ENCODE measurements at regions not wholly inside any gene's neighbourhood (a gene's known extent, or its start where the extent isn't known, plus 50 kb on each side); places are given as distances from the start of the nearest gene placed in this dataset.
"Not testable (repeated sequence)": the region's sequence is repeated elsewhere in the genome, so short reads cannot be mapped to it uniquely, and the experiment has no call there.

GRCh38 chr10:5268743-5269142, 72.1 kb downstream of the AKR1C4 start:
- DNase-seq, result no peak

GRCh38 chr10:5269791-5270190, 73.2 kb downstream of the AKR1C4 start:
- no peak for DNase-seq

- no peak for DNase-seq
Measured at GRCh38 chr10:5271526-5271925, 74.9 kb downstream of the AKR1C4 start.

- no peak for DNase-seq
Measured at GRCh38 chr10:5272065-5272803, 75.6 kb downstream of the AKR1C4 start.

GRCh38 chr10:5274795-5275194, 78.2 kb downstream of the AKR1C4 start:
- no peak for DNase-seq

GRCh38 chr10:5281356-5281755, 83.4 kb upstream of the UCN3 start:
- no peak for DNase-seq

GRCh38 chr10:5282137-5282536, 82.6 kb upstream of the UCN3 start:
- DNase-seq, result no peak

- DNase-seq, result peak; percentile 55
Measured at GRCh38 chr10:5283305-5284158, 81.2 kb upstream of the UCN3 start.

GRCh38 chr10:5284311-5285057, 80.3 kb upstream of the UCN3 start:
- DNase-seq, result no peak

- no peak for DNase-seq
Measured at GRCh38 chr10:5285186-5285585, 79.6 kb upstream of the UCN3 start.

GRCh38 chr10:5288359-5288758, 76.4 kb upstream of the UCN3 start:
- DNase-seq, result no peak

- DNase-seq, result not testable (repeated sequence)
Measured at GRCh38 chr10:5289228-5289627, 75.5 kb upstream of the UCN3 start.

- no peak for DNase-seq
Measured at GRCh38 chr10:5291501-5292195, 73.1 kb upstream of the UCN3 start.

- DNase-seq, result no peak
Measured at GRCh38 chr10:5292196-5292735, 72.5 kb upstream of the UCN3 start.

GRCh38 chr10:5292970-5293369, 71.8 kb upstream of the UCN3 start:
- DNase-seq, result not testable (repeated sequence)

GRCh38 chr10:5293691-5294550, 70.8 kb upstream of the UCN3 start:
- peak; percentile 63 for DNase-seq

- DNase-seq, result no peak
Measured at GRCh38 chr10:5297466-5297865, 67.3 kb upstream of the UCN3 start.

GRCh38 chr10:5297996-5298395, 66.8 kb upstream of the UCN3 start:
- no peak for DNase-seq

GRCh38 chr10:5299950-5300349, 64.8 kb upstream of the UCN3 start:
- no peak for DNase-seq

GRCh38 chr10:5303504-5303903, 61.3 kb upstream of the UCN3 start:
- no peak for DNase-seq

GRCh38 chr10:5305374-5305773, 59.4 kb upstream of the UCN3 start:
- no peak for DNase-seq

- no peak for DNase-seq
Measured at GRCh38 chr10:5310914-5311313, 53.9 kb upstream of the UCN3 start.

All from NCI-H82 (cell line).